HEK293 (cell line): ENCODE measurements at regions not wholly inside any gene's neighbourhood (a gene's known extent, or its start where the extent isn't known, plus 50 kb on each side); places are given as distances from the start of the nearest gene placed in this dataset.

Source experiments
- CTCF ChIA-PET: fragments of 350-600 bp; formaldehyde crosslinking; extraction: SDS; loops from one replicate; lab custom pipeline; 2021; ENCODE audit warnings: antibody characterized with exemption; lab: Yijun Ruan, JAX
- POLR2A ChIA-PET: fragments of 300-600 bp; formaldehyde crosslinking; extraction: SDS; loops from one replicate; lab custom pipeline; 2020; ENCODE audit warnings: antibody characterized with exemption, inconsistent platforms; lab: Yijun Ruan, JAX
- H3K27ac ChIP-seq: fragments of 200-500 bp; sonication (Bioruptor generic); 2 replicates; pipeline ENCODE4 v1.5.1; 2014; ENCODE audit warnings: low read depth, low read length, control low read depth, inconsistent platforms; ENCODE audit errors: extremely low read depth
- H3K36me3 ChIP-seq, 2 experiments: fragments of 200-500 bp in 1 of 2; sonication (Bioruptor generic) in 1 of 2; 1 replicate in 1 of 2; 2 replicates in 1 of 2; pipeline ENCODE4 v1.5.1; 2014 to 2017; ENCODE audit warnings: inconsistent platforms in 2 of 2, low read length in 2 of 2; ENCODE audit not compliant: control insufficient read depth in 2 of 2, insufficient read depth in 1 of 2
- H3K4me1 ChIP-seq: fragments of 200-500 bp; sonication (Bioruptor generic); 2 replicates; pipeline ENCODE4 v1.5.1; 2014; ENCODE audit warnings: mild to moderate bottlenecking, low read length, inconsistent platforms; ENCODE audit not compliant: control insufficient read depth, insufficient read depth
- H3K4me3 ChIP-seq: 2 replicates; pipeline ENCODE4 v1.5.1; 2011; ENCODE audit warnings: low read depth, mild to moderate bottlenecking, control low read depth, low read length, moderate library complexity
- H3K9me3 ChIP-seq: fragments of 200-500 bp; sonication (Bioruptor generic); 2 replicates; pipeline ENCODE4 v1.5.1; 2014; ENCODE audit warnings: low read depth, low read length, inconsistent platforms; ENCODE audit not compliant: control insufficient read depth, insufficient read depth
- GFI1B ChIP-seq: fragments of 450-650 bp; formaldehyde crosslinking; IDR thresholded peaks from 2 replicates; pipeline ENCODE4 v1.5.1; 2016; ENCODE audit warnings: missing biosample characterization, missing genetic modification characterization
- HOXA7 ChIP-seq: sonication (generic); formaldehyde crosslinking; IDR thresholded peaks from 2 replicates; pipeline ENCODE4 v1.8.1; 2022; ENCODE audit warnings: missing genetic modification reagents, borderline replicate concordance
- HOXD13 ChIP-seq: sonication (generic); formaldehyde crosslinking; IDR thresholded peaks from 2 replicates; pipeline ENCODE4 v1.8.0; 2022; ENCODE audit warnings: missing genetic modification reagents, borderline replicate concordance
- OSR2 ChIP-seq: fragments of 450-650 bp; formaldehyde crosslinking; IDR thresholded peaks from 2 replicates; pipeline ENCODE4 v1.5.1; 2016; ENCODE audit warnings: missing biosample characterization, missing genetic modification characterization
- PRDM1 ChIP-seq: fragments of 450-650 bp; formaldehyde crosslinking; IDR thresholded peaks from 2 replicates; pipeline ENCODE4; 2016; ENCODE audit warnings: missing biosample characterization, missing genetic modification characterization
- YY2 ChIP-seq: fragments of 450-650 bp; formaldehyde crosslinking; IDR thresholded peaks from 2 replicates; pipeline ENCODE4 v1.5.1; 2016; ENCODE audit warnings: missing biosample characterization, missing genetic modification characterization
- ZBTB21 ChIP-seq: fragments of 450-650 bp; formaldehyde crosslinking; IDR thresholded peaks from 2 replicates; pipeline ENCODE4 v1.5.1; 2017; ENCODE audit warnings: missing biosample characterization, missing genetic modification characterization
- ZEB2 ChIP-seq: fragments of 450-650 bp; formaldehyde crosslinking; IDR thresholded peaks from 2 replicates; pipeline ENCODE4 v1.5.1; 2016; ENCODE audit warnings: missing biosample characterization, missing genetic modification characterization
- ZNF114 ChIP-seq: fragments of 450-650 bp; formaldehyde crosslinking; IDR thresholded peaks from 2 replicates; pipeline ENCODE4 v1.5.0; 2017; ENCODE audit warnings: missing biosample characterization, missing genetic modification characterization
- ZNF138 ChIP-seq: fragments of 450-650 bp; formaldehyde crosslinking; IDR thresholded peaks from 2 replicates; pipeline ENCODE4 v1.5.1; 2016; ENCODE audit warnings: missing biosample characterization, missing genetic modification characterization, borderline replicate concordance
- ZNF157 ChIP-seq: fragments of 450-650 bp; formaldehyde crosslinking; IDR thresholded peaks from 2 replicates; pipeline ENCODE4 v1.5.1; 2016; ENCODE audit warnings: missing biosample characterization, missing genetic modification characterization
- ZNF23 ChIP-seq: fragments of 450-650 bp; formaldehyde crosslinking; IDR thresholded peaks from 2 replicates; pipeline ENCODE4 v1.5.1; 2016; ENCODE audit warnings: missing biosample characterization, missing genetic modification characterization, borderline replicate concordance
- ZNF24 ChIP-seq: fragments of 450-650 bp; formaldehyde crosslinking; IDR thresholded peaks from 2 replicates; pipeline ENCODE4 v1.5.1; 2016; ENCODE audit warnings: missing biosample characterization, missing genetic modification characterization
- ZNF501 ChIP-seq: fragments of 450-650 bp; formaldehyde crosslinking; IDR thresholded peaks from 2 replicates; pipeline ENCODE4 v1.5.1; 2016; ENCODE audit warnings: missing biosample characterization, missing genetic modification characterization
- ZNF521 ChIP-seq: fragments of 450-650 bp; formaldehyde crosslinking; IDR thresholded peaks from 2 replicates; pipeline ENCODE4 v1.5.1; 2017; ENCODE audit warnings: missing biosample characterization, mild to moderate bottlenecking, missing genetic modification characterization
- ZNF707 ChIP-seq: fragments of 450-650 bp; formaldehyde crosslinking; IDR thresholded peaks from 2 replicates; pipeline ENCODE4 v1.5.1; 2016; ENCODE audit warnings: missing biosample characterization, missing genetic modification characterization
- ZSCAN16 ChIP-seq: fragments of 450-650 bp; formaldehyde crosslinking; IDR thresholded peaks from 2 replicates; pipeline ENCODE4 v1.5.1; 2016; ENCODE audit warnings: missing biosample characterization, missing genetic modification characterization
- TF ChIP-seq, protein P1 (sequence below): fragments of 450-650 bp; formaldehyde crosslinking; optimal IDR thresholded peaks from 2 replicates; pipeline ENCODE3; 2016; ENCODE audit warnings: missing biosample characterization, mild to moderate bottlenecking, missing genetic modification characterization
- TF ChIP-seq, protein P2 (sequence below): fragments of 450-650 bp; formaldehyde crosslinking; IDR thresholded peaks from 2 replicates; pipeline ENCODE4 v1.5.1; 2016; ENCODE audit warnings: missing biosample characterization, missing genetic modification characterization
- TF ChIP-seq, protein P3 (sequence below): fragments of 450-650 bp; formaldehyde crosslinking; IDR thresholded peaks from 2 replicates; pipeline ENCODE4 v1.5.1; 2017; ENCODE audit warnings: missing biosample characterization, missing genetic modification characterization
- TF ChIP-seq, protein P4 (sequence below): fragments of 450-650 bp; formaldehyde crosslinking; IDR thresholded peaks from 2 replicates; pipeline ENCODE4 v1.5.1; 2016; ENCODE audit warnings: missing biosample characterization, missing genetic modification characterization
- TF ChIP-seq, protein P5 (sequence below): fragments of 450-650 bp; formaldehyde crosslinking; IDR thresholded peaks from 2 replicates; pipeline ENCODE4 v1.5.1; 2017; ENCODE audit warnings: missing biosample characterization, missing genetic modification characterization

DNA sequence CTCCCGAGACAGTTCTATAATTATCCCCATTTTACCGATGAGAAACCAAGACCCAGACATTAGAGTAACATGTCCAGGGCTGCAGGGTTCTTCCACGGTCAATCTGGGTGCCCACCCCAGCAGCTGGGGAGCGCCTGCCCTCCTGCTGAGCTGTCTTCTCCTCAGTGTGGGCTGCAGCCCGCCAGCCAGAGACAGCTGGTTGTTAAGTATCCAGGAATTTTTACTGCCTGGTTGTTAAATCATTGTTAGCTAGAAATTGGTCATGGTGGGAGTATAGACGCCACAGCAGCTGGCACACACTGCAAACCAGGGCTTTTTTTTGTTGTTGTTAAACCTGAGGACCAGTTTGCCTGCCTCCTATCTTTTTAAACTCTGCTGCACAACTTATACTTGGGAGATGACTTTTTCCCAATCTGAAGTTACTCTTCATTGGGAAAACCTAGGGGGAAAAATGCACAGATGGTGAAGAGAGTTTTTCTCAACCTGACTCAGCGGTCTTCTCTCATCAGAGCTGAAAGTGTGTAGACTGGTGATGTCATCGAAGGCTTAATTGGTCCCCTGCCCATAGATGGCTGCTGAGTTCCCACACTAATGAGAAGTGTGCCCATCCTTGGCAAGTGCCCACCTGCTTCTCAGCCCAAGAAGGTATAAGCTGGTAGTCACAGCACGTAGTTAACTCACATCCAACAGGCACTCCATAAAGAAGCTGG is 208.6 kb downstream of the DRD1 start (continued):
- TF ChIP-seq OSR2 (tag by site-specific recombination) (no peak), ZBTB21 (tag by site-specific recombination) (peak; percentile 59; the same call in 1 of the 2 replicates)
- TF ChIP-seq, protein P1, sequence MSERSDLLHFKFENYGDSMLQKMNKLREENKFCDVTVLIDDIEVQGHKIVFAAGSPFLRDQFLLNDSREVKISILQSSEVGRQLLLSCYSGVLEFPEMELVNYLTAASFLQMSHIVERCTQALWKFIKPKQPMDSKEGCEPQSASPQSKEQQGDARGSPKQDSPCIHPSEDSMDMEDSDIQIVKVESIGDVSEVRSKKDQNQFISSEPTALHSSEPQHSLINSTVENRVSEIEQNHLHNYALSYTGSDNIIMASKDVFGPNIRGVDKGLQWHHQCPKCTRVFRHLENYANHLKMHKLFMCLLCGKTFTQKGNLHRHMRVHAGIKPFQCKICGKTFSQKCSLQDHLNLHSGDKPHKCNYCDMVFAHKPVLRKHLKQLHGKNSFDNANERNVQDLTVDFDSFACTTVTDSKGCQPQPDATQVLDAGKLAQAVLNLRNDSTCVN (tag by site-specific recombination) = no peak
- TF ChIP-seq, all 188 proteins: peak for 12

DNA sequence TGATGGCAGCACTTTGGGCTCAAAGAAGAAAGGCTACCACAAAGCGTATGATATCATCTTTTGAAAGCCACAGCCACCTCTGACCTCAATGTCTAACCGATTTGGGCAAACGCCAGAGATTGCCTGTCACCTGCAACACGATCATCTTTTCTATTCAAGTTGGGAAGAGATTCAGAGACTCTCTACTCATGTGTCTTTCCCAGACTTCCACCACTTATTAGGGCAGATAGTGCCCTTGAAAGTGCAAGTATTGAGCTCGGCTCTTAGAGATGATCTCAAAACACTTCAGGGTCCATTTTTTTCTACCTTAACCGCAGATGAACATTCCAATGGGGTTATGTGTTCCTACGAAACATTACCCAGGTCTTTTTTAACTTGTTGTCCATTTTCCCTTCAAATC is 213.7 kb downstream of the DRD1 start:
- POLR2A ChIA-PET = no interaction called here
- TF ChIP-seq ZEB2 = no peak
- TF ChIP-seq, protein P2, sequence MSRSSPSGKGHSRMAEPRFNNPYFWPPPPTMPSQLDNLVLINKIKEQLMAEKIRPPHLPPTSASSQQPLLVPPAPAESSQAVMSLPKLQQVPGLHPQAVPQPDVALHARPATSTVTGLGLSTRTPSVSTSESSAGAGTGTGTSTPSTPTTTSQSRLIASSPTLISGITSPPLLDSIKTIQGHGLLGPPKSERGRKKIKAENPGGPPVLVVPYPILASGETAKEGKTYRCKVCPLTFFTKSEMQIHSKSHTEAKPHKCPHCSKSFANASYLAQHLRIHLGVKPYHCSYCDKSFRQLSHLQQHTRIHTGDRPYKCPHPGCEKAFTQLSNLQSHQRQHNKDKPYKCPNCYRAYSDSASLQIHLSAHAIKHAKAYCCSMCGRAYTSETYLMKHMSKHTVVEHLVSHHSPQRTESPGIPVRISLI (tag by site-specific recombination) = peak; percentile 71; the same call in 1 of the 2 replicates
- CTCF ChIA-PET = no interaction called here
- H3K27ac ChIP-seq = no peak overlapping the region
- H3K36me3 ChIP-seq = no peaks in the 10 kb centered on the region
- no peak overlapping the region for H3K4me3 ChIP-seq
- no peaks in the 10 kb centered on the region for H3K4me1 ChIP-seq
- no peaks in the 10 kb centered on the region for H3K9me3 ChIP-seq

DNA sequence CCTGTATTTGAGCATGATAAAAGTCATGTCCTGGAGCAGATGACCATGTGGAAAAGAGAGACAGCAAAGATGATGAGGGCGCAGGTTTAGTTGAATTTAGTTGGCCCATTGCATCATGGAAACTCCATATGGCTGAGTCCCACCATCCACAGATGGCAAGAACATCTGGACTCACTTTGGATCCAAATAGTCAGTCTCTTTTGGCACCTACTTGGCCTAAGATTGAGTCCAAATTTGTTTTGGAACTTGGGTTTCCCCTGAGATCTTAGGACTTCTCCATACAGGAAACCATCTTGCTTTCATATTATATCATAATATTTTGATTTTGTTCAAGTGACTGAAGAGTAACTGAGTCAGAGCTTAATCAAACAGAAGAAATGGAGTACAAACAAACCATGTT is 217.5 kb downstream of the DRD1 start:
- Histone ChIP-seq H3K9me3 (no peaks in the 10 kb centered on the region), H3K36me3 (no peaks in the 10 kb centered on the region), H3K27ac (no peak overlapping the region), H3K4me1 (no peaks in the 10 kb centered on the region), H3K4me3 (no peak overlapping the region)
- ChIA-PET CTCF (interaction anchor here (1.9 kb wide), 1 partner anchor 11 kb away, joined by 4 read pairs; no protein-coding TSS in a partner anchor), POLR2A (no interaction called here)
- TF ChIP-seq ZNF138 (tag by site-specific recombination) (no peak), HOXD13 (CRISPR knock-in tag) (no peak), ZNF157 (tag by site-specific recombination) (no peak), ZNF24 (tag by site-specific recombination) (no peak), ZSCAN16 (tag by site-specific recombination) (no peak), YY2 (tag by site-specific recombination) (no peak), ZNF114 (tag by site-specific recombination) (no peak), ZEB2 (no peak), HOXA7 (CRISPR knock-in tag) (no peak), ZNF521 (no peak), ZNF501 (tag by site-specific recombination) (no peak), PRDM1 (tag by site-specific recombination) (no peak), ZNF23 (no peak), ZBTB21 (tag by site-specific recombination) (no peak), GFI1B (no peak), ZNF707 (tag by site-specific recombination) (no peak)
- TF ChIP-seq, protein P3, sequence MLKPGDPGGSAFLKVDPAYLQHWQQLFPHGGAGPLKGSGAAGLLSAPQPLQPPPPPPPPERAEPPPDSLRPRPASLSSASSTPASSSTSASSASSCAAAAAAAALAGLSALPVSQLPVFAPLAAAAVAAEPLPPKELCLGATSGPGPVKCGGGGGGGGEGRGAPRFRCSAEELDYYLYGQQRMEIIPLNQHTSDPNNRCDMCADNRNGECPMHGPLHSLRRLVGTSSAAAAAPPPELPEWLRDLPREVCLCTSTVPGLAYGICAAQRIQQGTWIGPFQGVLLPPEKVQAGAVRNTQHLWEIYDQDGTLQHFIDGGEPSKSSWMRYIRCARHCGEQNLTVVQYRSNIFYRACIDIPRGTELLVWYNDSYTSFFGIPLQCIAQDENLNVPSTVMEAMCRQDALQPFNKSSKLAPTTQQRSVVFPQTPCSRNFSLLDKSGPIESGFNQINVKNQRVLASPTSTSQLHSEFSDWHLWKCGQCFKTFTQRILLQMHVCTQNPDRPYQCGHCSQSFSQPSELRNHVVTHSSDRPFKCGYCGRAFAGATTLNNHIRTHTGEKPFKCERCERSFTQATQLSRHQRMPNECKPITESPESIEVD (tag by site-specific recombination) = no peak
- TF ChIP-seq, protein P4, sequence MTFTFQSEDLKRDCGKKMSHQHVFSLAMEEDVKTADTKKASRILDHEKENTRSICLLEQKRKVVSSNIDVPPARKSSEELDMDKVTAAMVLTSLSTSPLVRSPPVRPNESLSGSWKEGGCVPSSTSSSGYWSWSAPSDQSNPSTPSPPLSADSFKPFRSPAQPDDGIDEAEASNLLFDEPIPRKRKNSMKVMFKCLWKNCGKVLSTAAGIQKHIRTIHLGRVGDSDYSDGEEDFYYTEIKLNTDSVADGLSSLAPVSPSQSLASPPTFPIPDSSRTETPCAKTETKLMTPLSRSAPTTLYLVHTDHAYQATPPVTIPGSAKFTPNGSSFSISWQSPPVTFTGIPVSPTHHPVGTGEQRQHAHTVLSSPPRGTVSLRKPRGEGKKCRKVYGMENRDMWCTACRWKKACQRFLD = no peak
- TF ChIP-seq, protein P5, sequence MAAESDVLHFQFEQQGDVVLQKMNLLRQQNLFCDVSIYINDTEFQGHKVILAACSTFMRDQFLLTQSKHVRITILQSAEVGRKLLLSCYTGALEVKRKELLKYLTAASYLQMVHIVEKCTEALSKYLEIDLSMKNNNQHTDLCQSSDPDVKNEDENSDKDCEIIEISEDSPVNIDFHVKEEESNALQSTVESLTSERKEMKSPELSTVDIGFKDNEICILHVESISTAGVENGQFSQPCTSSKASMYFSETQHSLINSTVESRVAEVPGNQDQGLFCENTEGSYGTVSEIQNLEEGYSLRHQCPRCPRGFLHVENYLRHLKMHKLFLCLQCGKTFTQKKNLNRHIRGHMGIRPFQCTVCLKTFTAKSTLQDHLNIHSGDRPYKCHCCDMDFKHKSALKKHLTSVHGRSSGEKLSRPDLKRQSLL = no peak
- TF ChIP-seq, protein P1 (tag by site-specific recombination) = no peak
